GM21786 (cell line): ENCODE measurements at regions not wholly inside any gene's neighbourhood (a gene's known extent, or its start where the extent isn't known, plus 50 kb on each side); places are given as distances from the start of the nearest gene placed in this dataset.

Experiments used
- ATAC-seq: cut with Tn5 transposase; IDR thresholded peaks from one replicate; pipeline ENCODE4 v1.9.1; 2021; ENCODE audit not compliant: unreplicated experiment

DNA sequence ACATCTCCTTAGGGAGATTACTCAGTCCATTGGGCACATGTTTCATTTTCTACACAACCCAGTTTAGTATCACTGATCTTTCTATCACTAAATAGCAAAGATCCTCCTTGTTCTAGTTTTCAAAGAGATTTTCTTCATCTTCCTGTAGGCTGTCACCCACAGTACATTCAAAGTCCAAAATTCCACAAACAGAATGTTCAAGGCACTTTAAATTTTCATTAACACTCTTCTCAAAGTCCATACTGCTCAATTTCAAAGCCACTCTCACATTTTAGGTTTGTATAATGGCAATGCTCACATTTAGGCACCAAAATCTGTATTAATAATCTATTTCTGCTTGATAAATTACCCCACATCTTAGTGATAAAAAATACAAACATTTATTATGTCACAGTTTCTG, 152.8 kb downstream of the FSIP2 start:
- no peak for ATAC-seq

DNA sequence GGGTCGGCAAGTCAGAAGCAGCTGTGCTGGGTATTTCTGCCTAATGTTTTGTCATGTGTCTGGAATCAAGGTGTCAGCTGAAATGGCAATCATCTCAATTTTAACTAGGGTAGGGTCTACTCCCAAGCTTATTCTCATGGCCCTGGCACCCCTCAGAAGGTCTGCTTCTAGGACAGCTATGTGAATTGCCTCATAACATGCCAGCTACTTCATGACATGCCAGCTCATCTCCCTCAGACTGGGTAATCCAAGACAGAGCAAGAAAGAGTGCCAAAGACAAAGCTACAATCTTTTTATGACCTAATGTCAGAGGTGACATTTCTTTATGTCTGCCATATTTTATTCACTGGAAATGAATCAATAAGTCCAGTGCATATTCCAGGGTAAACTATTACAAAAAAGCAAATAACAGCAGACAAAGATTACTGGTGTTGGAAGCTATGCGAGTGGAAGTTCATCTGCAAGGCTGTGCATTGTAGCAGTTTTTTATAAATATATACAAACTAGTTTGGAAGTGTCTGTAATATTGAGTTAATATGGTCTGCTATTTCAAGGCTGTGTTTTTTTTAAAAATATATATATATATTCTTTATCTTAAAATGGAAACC, 153.3 kb downstream of the FSIP2 start:
- no peak for ATAC-seq

DNA sequence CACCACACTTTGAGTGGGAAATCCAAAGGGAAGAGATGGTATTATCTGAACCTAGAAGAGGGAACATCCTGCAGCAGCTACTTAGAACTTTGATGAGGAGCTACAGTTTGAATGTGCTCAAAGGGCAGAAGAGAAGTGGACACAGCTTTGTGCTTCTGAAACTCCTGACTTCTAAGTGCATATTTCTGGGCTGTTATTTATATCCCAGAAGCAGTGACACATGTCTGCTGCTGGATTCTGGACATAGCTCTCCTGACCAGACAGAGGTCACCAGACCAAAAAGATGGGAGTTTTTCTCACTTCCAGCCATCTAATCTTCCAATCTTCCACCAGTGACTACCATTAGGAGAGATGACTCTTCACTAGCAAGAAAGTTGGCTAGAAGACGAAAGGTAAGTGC, 153.9 kb downstream of the FSIP2 start:
- ATAC-seq = no peak

GRCh38 chr2:185894223-185894622, 155.6 kb downstream of the FSIP2 start:
- no peak for ATAC-seq

DNA sequence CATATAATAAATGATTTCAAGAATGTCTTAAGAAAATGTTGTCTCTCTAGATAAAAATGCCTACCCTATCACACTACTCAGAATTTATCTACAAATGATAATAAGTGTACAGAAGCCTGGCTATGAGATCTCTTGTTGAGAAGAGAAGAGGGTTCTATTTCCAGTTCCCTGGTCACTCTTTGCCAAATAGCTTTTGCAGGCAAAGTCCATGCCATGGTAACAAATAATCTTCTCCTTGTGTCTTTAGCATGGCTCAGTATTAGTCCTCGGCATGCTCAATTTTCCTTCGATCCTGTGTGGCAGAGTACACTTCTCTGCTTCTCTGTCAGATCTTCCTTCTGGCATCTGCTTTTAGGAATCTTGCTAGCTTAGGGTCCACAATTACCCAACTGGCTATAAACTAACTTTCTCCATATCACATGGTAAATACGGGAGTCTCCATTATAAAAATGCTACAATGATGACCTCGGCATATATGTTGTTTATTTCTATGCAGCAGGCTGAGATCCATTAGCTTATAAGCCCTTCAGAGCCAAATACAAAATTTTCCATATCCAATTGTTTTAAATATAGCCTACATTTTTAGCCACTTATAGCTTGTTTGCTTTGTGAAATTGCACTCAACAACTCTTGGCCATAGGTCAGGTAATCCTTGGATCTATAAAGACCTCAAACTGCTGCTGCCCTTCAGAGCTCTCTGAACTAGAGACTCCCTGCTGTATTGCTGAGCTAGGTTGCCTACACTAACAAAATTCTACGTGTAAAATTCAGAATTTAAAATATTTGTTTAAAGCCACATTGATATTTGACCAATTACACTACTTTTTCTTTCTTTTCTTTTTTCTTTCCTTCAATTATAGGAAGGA, 157.5 kb downstream of the FSIP2 start:
- no peak for ATAC-seq

DNA sequence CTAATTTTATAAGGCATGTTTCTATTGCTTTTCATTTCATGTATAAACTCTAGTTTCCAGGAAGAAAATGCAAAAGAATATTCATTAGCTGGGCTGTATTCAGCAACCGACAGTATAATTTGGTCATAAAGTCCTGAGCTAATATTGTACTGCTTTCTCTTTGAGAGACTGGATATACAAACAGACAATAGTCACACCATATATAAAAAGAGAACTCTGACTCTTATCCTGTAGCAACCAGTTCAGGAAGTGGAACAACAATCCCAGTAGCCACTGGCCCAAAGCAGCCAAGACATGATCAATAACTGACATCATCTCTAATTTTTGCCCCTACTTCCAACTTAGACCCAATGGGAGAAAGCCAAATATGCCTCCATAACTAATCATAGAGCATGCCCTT, 160.8 kb downstream of the FSIP2 start:
- no peak for ATAC-seq

GRCh38 chr2:185919155-185919554, 180.6 kb downstream of the FSIP2 start:
- no peak for ATAC-seq

DNA sequence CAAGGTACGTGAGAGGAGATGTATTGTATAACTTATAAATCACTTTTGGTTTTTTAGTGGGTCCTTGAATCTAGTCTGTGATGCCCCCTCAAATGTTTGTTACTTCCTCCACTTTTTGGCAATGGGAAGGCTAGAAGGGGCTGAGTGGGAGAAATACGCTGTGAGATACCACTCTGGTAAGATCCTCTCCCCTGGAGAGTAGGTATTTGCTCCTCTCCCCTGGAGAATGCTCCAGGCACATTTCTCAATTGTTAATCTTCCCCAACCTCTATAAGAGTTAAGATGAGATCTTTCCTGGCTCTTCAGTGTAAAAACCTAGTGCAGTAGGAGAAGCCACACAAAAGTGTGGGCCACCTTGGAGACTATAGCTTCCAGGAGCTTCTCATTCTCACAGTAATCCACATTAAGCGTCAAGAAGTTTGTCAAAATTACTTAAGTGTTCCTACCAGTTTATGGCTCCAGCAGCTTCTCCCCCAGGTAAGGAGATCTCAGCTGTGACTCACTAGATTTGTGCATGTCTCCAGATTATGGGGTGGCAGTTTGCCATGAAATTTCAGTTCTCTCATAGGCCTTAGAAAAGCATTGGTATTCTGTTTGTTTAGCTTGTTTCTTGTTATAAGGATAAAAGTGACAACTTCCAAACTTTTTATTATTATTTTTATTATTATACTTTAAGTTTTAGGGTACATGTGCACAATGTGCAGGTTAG, 182.6 kb downstream of the FSIP2 start:
- no peak for ATAC-seq

DNA sequence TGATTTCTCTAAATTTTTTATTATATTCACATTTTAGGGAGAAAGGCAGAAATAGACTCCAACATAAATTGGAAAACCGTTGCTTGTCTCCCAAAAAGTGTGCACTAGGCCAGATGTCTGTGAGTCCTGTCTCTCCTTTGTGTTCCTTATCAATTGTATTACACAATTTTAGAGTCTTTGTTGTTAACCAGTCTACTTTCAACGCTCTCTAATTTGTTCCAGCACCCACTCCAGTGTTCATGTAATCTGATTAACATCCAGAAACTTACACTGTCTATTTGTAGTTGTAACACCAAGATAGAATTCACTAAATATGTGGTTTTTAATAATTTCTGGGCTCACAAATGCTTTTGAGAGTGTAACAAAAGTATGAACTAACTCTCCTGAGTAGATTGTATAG, 195.6 kb downstream of the FSIP2 start:
- no peak for ATAC-seq

GRCh38 chr2:185939858-185940257, 201.3 kb downstream of the FSIP2 start:
- no peak for ATAC-seq

DNA sequence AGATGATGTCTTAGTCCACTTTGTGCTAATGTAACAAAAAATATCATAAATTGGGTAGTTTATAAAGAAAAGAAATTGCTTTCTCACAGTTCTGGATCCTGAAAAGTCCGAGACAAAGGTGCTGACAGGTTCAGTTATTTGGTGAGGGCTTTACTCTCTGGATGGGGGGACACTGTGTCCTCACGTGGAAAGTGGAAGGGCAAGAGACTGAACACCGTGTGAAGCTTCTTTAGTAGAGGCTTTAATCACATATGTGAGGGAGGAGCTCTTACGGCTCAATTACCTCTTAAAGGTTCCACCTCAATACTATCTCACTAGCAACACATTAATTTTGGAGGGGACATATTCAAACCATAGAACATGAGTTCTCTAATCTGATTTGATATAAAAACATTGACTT, 204.3 kb downstream of the FSIP2 start:
- no peak for ATAC-seq

DNA sequence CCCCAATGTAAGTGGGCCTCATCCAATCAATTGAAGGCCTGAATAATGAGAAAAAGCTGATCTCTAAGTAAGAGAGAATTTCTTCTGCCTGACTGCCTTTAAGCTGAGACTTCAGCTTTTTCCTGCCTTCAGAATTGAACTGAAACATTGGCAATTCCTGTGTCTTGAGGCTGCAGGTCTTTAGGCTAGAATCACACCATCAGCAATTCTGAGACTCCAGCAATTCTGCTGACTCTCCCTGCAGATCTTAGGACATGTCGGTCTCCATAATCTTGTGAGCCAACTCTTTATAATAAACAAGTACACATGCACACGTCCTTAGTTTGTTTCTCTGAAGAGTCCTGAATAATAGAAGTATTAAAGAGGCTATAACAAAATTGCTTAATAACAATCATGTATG, 209.1 kb downstream of the FSIP2 start:
- no peak for ATAC-seq

DNA sequence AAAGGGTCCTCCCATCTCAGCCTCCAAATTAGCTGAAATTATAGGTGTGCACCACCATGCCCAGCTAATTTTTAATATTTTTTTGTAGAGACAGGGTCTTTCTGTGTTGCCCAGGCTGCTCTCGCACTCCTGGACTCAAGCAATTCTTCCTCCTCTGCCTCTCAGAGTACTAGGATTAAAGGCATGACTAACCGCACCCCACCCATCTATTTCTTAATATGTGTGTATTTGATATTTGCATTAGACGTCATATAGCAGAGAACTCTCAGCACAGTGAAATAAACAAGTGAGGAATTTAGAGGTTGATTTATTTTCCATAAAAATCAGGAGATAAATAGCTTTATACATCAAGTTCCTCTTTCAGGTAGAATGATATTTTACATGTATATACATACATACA, 213.5 kb downstream of the FSIP2 start:
- no peak for ATAC-seq

GRCh38 chr2:185954389-185954788, 215.8 kb downstream of the FSIP2 start:
- no peak for ATAC-seq

- no peak for ATAC-seq
Measured at GRCh38 chr2:185955050-185955449, 216.4 kb downstream of the FSIP2 start.

DNA sequence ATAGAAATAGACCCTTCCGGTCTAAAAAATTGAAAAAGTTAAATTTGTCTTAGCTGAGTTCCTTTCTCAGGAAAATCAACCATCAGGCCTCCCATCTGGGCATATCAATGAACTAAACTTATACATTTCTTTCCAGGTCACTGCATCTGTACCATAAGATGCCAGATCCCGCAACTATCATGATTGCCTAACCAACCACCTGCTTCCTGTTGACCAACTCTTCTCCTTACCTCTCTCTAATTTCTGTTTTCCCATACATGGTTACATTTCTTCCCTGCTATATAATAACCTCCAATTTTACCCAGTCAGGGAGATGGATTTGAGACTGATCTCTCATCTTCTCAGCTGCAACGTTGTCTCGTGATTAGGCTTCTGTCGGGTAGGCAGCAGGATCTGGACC, 228.7 kb downstream of the FSIP2 start:
- ATAC-seq = no peak

GRCh38 chr2:185970148-185970852, 231.7 kb downstream of the FSIP2 start:
- no peak for ATAC-seq

GRCh38 chr2:185978634-185979407, 240.2 kb downstream of the FSIP2 start:
- ATAC-seq = no peak

- no peak for ATAC-seq
Measured at GRCh38 chr2:185979546-185980071, 241.0 kb downstream of the FSIP2 start.

DNA sequence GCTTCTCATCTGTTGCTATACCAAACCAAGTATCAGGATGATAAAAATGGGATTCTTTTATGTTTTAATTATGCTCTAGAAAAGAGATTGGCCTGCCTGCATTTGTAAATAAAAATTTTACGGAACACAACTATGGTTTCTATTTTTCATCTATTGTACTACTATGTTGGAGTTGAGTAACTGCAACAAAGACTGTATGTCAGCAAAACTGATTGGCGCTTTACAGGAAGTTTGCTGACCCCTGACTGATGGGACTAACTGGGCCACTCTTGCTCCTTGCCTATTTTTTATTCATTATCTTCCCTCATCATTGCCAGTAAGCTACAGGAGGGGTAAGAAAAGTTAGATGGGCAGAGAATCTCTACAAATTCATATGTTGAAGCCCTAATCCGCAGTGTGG, 242.3 kb downstream of the FSIP2 start:
- ATAC-seq = no peak
